ACC112 (cell line): ENCODE measurements at regions not wholly inside any gene's neighbourhood (a gene's known extent, or its start where the extent isn't known, plus 50 kb on each side); places are given as distances from the start of the nearest gene placed in this dataset.

Experiments
- H2AFZ ChIP-seq: fragments of 200-600 bp; sonication (generic); one replicate; pipeline ENCODE4 v1.6.0; 2017; ENCODE audit warnings: antibody characterized with exemption, low read length; ENCODE audit not compliant: unreplicated experiment
- H3K27ac ChIP-seq: fragments of 200-600 bp; sonication (generic); 2 replicates; pipeline ENCODE4 v1.5.1; 2014; ENCODE audit warnings: low read depth, mild to moderate bottlenecking, antibody characterized with exemption, low read length, moderate library complexity
- H3K27me3 ChIP-seq: fragments of 200-600 bp; sonication (generic); 2 replicates; pipeline ENCODE4 v1.6.1; 2014; ENCODE audit warnings: mild to moderate bottlenecking, antibody characterized with exemption, low read length, moderate library complexity, mixed read lengths; ENCODE audit not compliant: insufficient read depth
- H3K36me3 ChIP-seq: fragments of 200-600 bp; sonication (generic); 2 replicates; pipeline ENCODE4 v1.6.1; 2016; ENCODE audit warnings: mild to moderate bottlenecking, antibody characterized with exemption, low read length, moderate library complexity, mixed read lengths; ENCODE audit not compliant: insufficient read depth
- H3K4me1 ChIP-seq: fragments of 200-600 bp; sonication (generic); one replicate; pipeline ENCODE4 v1.6.1; 2016; ENCODE audit warnings: low read length, mixed read lengths; ENCODE audit not compliant: insufficient read depth, unreplicated experiment, control insufficient read depth
- H3K4me3 ChIP-seq: fragments of 200-600 bp; sonication (generic); 2 replicates; pipeline ENCODE4 v1.5.1; 2014; ENCODE audit warnings: mild to moderate bottlenecking, low read depth, low read length
- H3K79me2 ChIP-seq: fragments of 200-600 bp; sonication (generic); one replicate; pipeline ENCODE4 v1.6.0; 2016; ENCODE audit warnings: low read length; ENCODE audit not compliant: control insufficient read depth, unreplicated experiment, insufficient read depth

GRCh38 chr12:65596514-65597091 is 227.7 kb upstream of the HMGA2 start:
- H2AFZ ChIP-seq = no peak overlapping the region
- H3K4me1 ChIP-seq = peaks cover 29% of the 10 kb centered on the region
- H3K27me3 ChIP-seq = no peaks in the 10 kb centered on the region
- H3K27ac ChIP-seq = peak overlapping the region; percentile 41; the same call in 1 of the 2 replicates
- H3K79me2 ChIP-seq = no peaks in the 10 kb centered on the region
- no peaks in the 10 kb centered on the region for H3K36me3 ChIP-seq
- H3K4me3 ChIP-seq = no peak overlapping the region

- Histone ChIP-seq H3K27me3 (no peaks in the 10 kb centered on the region), H3K27ac (peak overlapping the region; percentile 41; the same call in 1 of the 2 replicates), H2AFZ (peak overlapping the region; percentile 23), H3K4me1 (peaks cover 37% of the 10 kb centered on the region), H3K79me2 (no peaks in the 10 kb centered on the region), H3K4me3 (no peak overlapping the region), H3K36me3 (no peaks in the 10 kb centered on the region)
Observed at GRCh38 chr12:65597527-65597926, 226.8 kb upstream of the HMGA2 start.

GRCh38 chr12:65598688-65599087 is 225.6 kb upstream of the HMGA2 start:
- no peak overlapping the region for H2AFZ ChIP-seq
- no peak overlapping the region for H3K4me3 ChIP-seq
- no peaks in the 10 kb centered on the region for H3K79me2 ChIP-seq
- no peaks in the 10 kb centered on the region for H3K36me3 ChIP-seq
- H3K27me3 ChIP-seq = no peaks in the 10 kb centered on the region
- peaks cover 37% of the 10 kb centered on the region for H3K4me1 ChIP-seq
- no peak overlapping the region for H3K27ac ChIP-seq

GRCh38 chr12:65602253-65602609 is 222.1 kb upstream of the HMGA2 start:
- peak overlapping the region; percentile 79 for H3K4me3 ChIP-seq

GRCh38 chr12:65602610-65603295 is 221.5 kb upstream of the HMGA2 start:
- H3K79me2 ChIP-seq = peaks cover 28% of the 10 kb centered on the region
- H3K4me1 ChIP-seq = peaks cover 52% of the 10 kb centered on the region
- peaks cover 21% of the 10 kb centered on the region for H3K36me3 ChIP-seq
- peak overlapping the region; percentile 99 for H3K27ac ChIP-seq
- H3K4me3 ChIP-seq = peak overlapping the region; percentile 79
- no peak overlapping the region for H2AFZ ChIP-seq
- no peaks in the 10 kb centered on the region for H3K27me3 ChIP-seq

More at GRCh38 chr12:65602253-65602609, 222.1 kb upstream of the HMGA2 start:
- Histone ChIP-seq H3K36me3 (peaks cover 16% of the 10 kb centered on the region), H2AFZ (peak overlapping the region; percentile 73), H3K4me1 (peaks cover 52% of the 10 kb centered on the region), H3K27ac (peak overlapping the region; percentile 99), H3K79me2 (peaks cover 25% of the 10 kb centered on the region), H3K27me3 (no peaks in the 10 kb centered on the region)

GRCh38 chr12:65603438-65604351 is 220.6 kb upstream of the HMGA2 start:
- Histone ChIP-seq H3K4me3 (peak overlapping the region; percentile 79), H2AFZ (no peak overlapping the region), H3K27ac (peak overlapping the region; percentile 99), H3K36me3 (peaks cover 23% of the 10 kb centered on the region), H3K27me3 (no peaks in the 10 kb centered on the region), H3K79me2 (peaks cover 28% of the 10 kb centered on the region), H3K4me1 (peaks cover 60% of the 10 kb centered on the region)

GRCh38 chr12:65605019-65605418 is 219.3 kb upstream of the HMGA2 start:
- peaks cover 23% of the 10 kb centered on the region for H3K36me3 ChIP-seq
- peaks cover 71% of the 10 kb centered on the region for H3K4me1 ChIP-seq
- H2AFZ ChIP-seq = no peak overlapping the region
- peaks cover 28% of the 10 kb centered on the region for H3K79me2 ChIP-seq
- H3K27ac ChIP-seq = peak overlapping the region; percentile 99
- no peaks in the 10 kb centered on the region for H3K27me3 ChIP-seq
- peak overlapping the region; percentile 44 for H3K4me3 ChIP-seq

- H2AFZ ChIP-seq = no peak overlapping the region
Observed at GRCh38 chr12:65606008-65606766, 218.1 kb upstream of the HMGA2 start.

GRCh38 chr12:65607401-65607841 is 216.9 kb upstream of the HMGA2 start:
- Histone ChIP-seq H3K27ac (peak overlapping the region; percentile 99), H3K27me3 (no peaks in the 10 kb centered on the region), H3K4me3 (no peak overlapping the region), H2AFZ (no peak overlapping the region), H3K36me3 (peaks cover 23% of the 10 kb centered on the region), H3K79me2 (peaks cover 38% of the 10 kb centered on the region), H3K4me1 (peaks cover 79% of the 10 kb centered on the region)

More at GRCh38 chr12:65606008-65606766, 218.1 kb upstream of the HMGA2 start:
- peaks cover 79% of the 10 kb centered on the region for H3K4me1 ChIP-seq
- H3K27me3 ChIP-seq = no peaks in the 10 kb centered on the region
- peaks cover 34% of the 10 kb centered on the region for H3K79me2 ChIP-seq
- peak overlapping the region; percentile 99 for H3K27ac ChIP-seq
- no peak overlapping the region for H3K4me3 ChIP-seq
- peaks cover 23% of the 10 kb centered on the region for H3K36me3 ChIP-seq
